ENCODE measurements at regions not wholly inside any gene's neighbourhood (a gene's known extent, or its start where the extent isn't known, plus 50 kb on each side); places are given as distances from the start of the nearest gene placed in this dataset.

- H3K27ac ChIP-seq = peak overlapping the region in 1 of 4 donors; percentile 5
- H3K4me1 ChIP-seq = peaks cover 6 to 11% of the 10 kb centered on the region in 2 donors
- H3K27me3 ChIP-seq = no peaks in the 10 kb centered on the region
- DNase-seq (no peak), ATAC-seq (peak; percentile 19 to 43)
- no peak for TF ChIP-seq POLR2A (IDR thresholded peaks at IDR 0.05)
- no peaks in the 10 kb centered on the region for H3K36me3 ChIP-seq
- H3K9me3 ChIP-seq = no peaks in the 10 kb centered on the region
- in situ Hi-C loops (cut with MboI; ENCODE audit: low sequenced_read_pairs in 4 of 4) (loop anchor here in 3 of 4 donors (25.0 kb wide), 2 partner anchors 918 to 943 kb away; no protein-coding TSS in a partner anchor), intact Hi-C loops (cut with DNase I; ENCODE audit: low total_unique reads) (loop anchor here (5.0 kb wide), 2 partner anchors 38 to 948 kb away; no protein-coding TSS in a partner anchor)
- H3K4me3 ChIP-seq = no peak overlapping the region
Observed at GRCh38 chr15:93980261-93980911, 251.0 kb upstream of the MCTP2 start.

- H3K9me3 ChIP-seq = no peaks in the 10 kb centered on the region
- no peaks in the 10 kb centered on the region for H3K27me3 ChIP-seq
- peak; percentile 36 to 68 for ATAC-seq
- intact Hi-C loops (cut with DNase I; ENCODE audit: low total_unique reads) (loop anchor here (10.0 kb wide), 2 partner anchors 410 to 490 kb away; no protein-coding TSS in a partner anchor), in situ Hi-C loops (cut with MboI; ENCODE audit: low sequenced_read_pairs in 4 of 4) (loop anchor here in 3 of 4 donors (25.0 kb wide), 2 partner anchors 913 to 938 kb away; no protein-coding TSS in a partner anchor)
- TF ChIP-seq POLR2A (IDR thresholded peaks at IDR 0.05) = no peak
- TF ChIP-seq CTCF (IDR thresholded peaks at IDR 0.05 in 4 of 5, conservative IDR thresholded peaks at IDR 0.05 in 1 of 5) = peak in 4 of 5 experiments; percentile 7 to 37 (median 28)
- H3K36me3 ChIP-seq = no peaks in the 10 kb centered on the region
- H3K27ac ChIP-seq = no peak overlapping the region
- peak in 1 of 2 donors; percentile 12 for DNase-seq
- no peak overlapping the region for H3K4me3 ChIP-seq
- H3K4me1 ChIP-seq = peaks cover 0 to 4% of the 10 kb centered on the region in 2 donors
Observed at GRCh38 chr15:93974804-93975481, 256.4 kb upstream of the MCTP2 start.

GRCh38 chr15:93973287-93973686 is 258.1 kb upstream of the MCTP2 start:
- H3K9me3 ChIP-seq = no peaks in the 10 kb centered on the region
- H3K27ac ChIP-seq = no peak overlapping the region
- peak; percentile 78 to 83 for ATAC-seq
- DNase-seq = peak; percentile 56 to 68
- H3K4me1 ChIP-seq = peaks cover 0 to 3% of the 10 kb centered on the region in 2 donors
- no peaks in the 10 kb centered on the region for H3K36me3 ChIP-seq
- in situ Hi-C loops (cut with MboI; ENCODE audit: low sequenced_read_pairs in 4 of 4) (no loop called here), intact Hi-C loops (cut with DNase I; ENCODE audit: low total_unique reads) (loop anchor here (10.0 kb wide), 2 partner anchors 408 to 488 kb away; no protein-coding TSS in a partner anchor)
- H3K4me3 ChIP-seq = no peak overlapping the region
- TF ChIP-seq POLR2A (IDR thresholded peaks at IDR 0.05) (no peak), CTCF (IDR thresholded peaks at IDR 0.05 in 4 of 5, conservative IDR thresholded peaks at IDR 0.05 in 1 of 5) (no peak)
- H3K27me3 ChIP-seq = no peaks in the 10 kb centered on the region

- in situ Hi-C loops (cut with MboI; ENCODE audit: low sequenced_read_pairs in 4 of 4) = loop anchor here in 1 of 4 donors (10.0 kb wide), 1 partner anchor 934 kb away; no protein-coding TSS in a partner anchor
- no peaks in the 10 kb centered on the region for H3K36me3 ChIP-seq
- H3K4me1 ChIP-seq = peaks cover 11 to 13% of the 10 kb centered on the region in 2 donors
- no peak overlapping the region for H3K4me3 ChIP-seq
- ATAC-seq (no peak), DNase-seq (no peak)
- no peaks in the 10 kb centered on the region for H3K9me3 ChIP-seq
- no peak for TF ChIP-seq POLR2A (IDR thresholded peaks at IDR 0.05)
- no peak for TF ChIP-seq CTCF (IDR thresholded peaks at IDR 0.05 in 4 of 5, conservative IDR thresholded peaks at IDR 0.05 in 1 of 5)
- no peak overlapping the region for H3K27ac ChIP-seq
- intact Hi-C loops (cut with DNase I; ENCODE audit: low total_unique reads) = no loop called here
- H3K27me3 ChIP-seq = no peaks in the 10 kb centered on the region
Observed at GRCh38 chr15:93968773-93969172, 262.6 kb upstream of the MCTP2 start.

Data from gastrocnemius medialis (tissue), 4 donors.